Lower leg skin (tissue), 4 donors: ENCODE measurements at regions not wholly inside any gene's neighbourhood (a gene's known extent, or its start where the extent isn't known, plus 50 kb on each side); places are given as distances from the start of the nearest gene placed in this dataset.

Experiments
- DNase-seq, 2 donors: peaks; one replicate each; pipeline ENCODE4 v3.0.0-alpha.2; 2019; ENCODE audit warnings: low spot score in 2 of 2
- H3K4me3 ChIP-seq: fragments of 200-600 bp; sonication (generic); 2 replicates; pipeline ENCODE4 v1.5.1; 2017; ENCODE audit warnings: mild to moderate bottlenecking, low read depth; ENCODE audit not compliant: poor library complexity, severe bottlenecking
- POLR2A ChIP-seq, 2 donors: fragments of 450-650 bp; IDR thresholded peaks; one replicate each; pipeline ENCODE4 v1.6.1; 2016 to 2017; ENCODE audit warnings: antibody characterized with exemption in 2 of 2, mild to moderate bottlenecking in 1 of 2, moderate library complexity in 1 of 2
- WGBS, 2 donors: methylation state at CpG; one replicate each; pipeline ENCODE4 v1.1.5; 2018; 5-methylcytosine and 5-hydroxymethylcytosine counted together
- intact Hi-C: fragments of 100-400 bp; cut with DNase I; formaldehyde crosslinking; loops from one replicate; pipeline ENCODE4 v1.15.0; 2023; ENCODE audit warnings: low total_unique reads
- TF ChIP-seq, protein P1 (sequence below), 3 donors: fragments of 450-650 bp; IDR thresholded peaks; one replicate each; pipeline ENCODE4 v1.5.1; 2016; ENCODE audit warnings: antibody characterized with exemption in 3 of 3, mild to moderate bottlenecking in 3 of 3, moderate library complexity in 2 of 3

DNA sequence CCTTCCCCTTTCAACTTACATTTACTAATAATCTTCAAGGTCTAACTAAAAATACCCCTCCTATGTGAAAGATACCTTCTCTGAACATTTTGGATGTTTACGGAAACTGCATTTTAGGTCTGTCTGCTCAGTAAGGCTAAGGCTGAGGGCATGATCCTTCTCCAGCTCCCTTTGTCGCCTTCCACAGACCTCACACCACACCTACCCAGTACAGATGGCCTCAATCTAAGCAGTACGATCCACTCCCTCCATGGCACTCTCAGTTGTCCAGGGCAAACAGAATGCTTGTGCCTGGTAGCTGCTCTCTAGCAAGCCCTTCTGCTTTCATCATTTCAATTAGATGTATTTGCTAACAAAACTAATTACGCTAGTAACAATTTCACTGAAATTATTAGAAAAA, 178.3 kb downstream of the CNTN3 start:
- WGBS, 2 donors, result 90 to 94% methylated on average over 4 of the region's 4 CpGs
- intact Hi-C loops, result no loop called here
- DNase-seq, result no peak
- no peak overlapping the region for H3K4me3 ChIP-seq
- TF ChIP-seq, protein P1, sequence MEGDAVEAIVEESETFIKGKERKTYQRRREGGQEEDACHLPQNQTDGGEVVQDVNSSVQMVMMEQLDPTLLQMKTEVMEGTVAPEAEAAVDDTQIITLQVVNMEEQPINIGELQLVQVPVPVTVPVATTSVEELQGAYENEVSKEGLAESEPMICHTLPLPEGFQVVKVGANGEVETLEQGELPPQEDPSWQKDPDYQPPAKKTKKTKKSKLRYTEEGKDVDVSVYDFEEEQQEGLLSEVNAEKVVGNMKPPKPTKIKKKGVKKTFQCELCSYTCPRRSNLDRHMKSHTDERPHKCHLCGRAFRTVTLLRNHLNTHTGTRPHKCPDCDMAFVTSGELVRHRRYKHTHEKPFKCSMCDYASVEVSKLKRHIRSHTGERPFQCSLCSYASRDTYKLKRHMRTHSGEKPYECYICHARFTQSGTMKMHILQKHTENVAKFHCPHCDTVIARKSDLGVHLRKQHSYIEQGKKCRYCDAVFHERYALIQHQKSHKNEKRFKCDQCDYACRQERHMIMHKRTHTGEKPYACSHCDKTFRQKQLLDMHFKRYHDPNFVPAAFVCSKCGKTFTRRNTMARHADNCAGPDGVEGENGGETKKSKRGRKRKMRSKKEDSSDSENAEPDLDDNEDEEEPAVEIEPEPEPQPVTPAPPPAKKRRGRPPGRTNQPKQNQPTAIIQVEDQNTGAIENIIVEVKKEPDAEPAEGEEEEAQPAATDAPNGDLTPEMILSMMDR (IDR thresholded peaks at IDR 0.05), result no peak
- no peak for TF ChIP-seq POLR2A (IDR thresholded peaks at IDR 0.05)

DNA sequence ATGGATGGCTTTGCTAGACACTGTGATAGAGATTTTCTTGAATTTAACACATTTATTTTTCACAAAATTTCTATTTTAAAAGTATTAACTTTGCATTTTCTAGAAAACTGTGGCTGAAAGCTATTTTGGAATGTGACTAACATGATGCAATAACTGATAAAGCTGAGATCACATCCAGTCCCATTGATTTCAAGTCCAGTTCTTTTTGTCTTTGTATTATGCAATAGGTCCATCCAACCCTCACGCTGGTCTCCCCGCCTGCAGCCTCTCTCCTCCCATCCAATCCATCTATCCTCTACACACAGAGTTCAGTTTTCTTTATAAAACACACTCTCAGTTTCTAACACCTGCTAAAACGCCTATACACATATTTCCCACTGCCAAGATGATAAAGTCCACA, 178.8 kb downstream of the CNTN3 start:
- WGBS, 2 donors, result 61 to 82% methylated on average over 3 of the region's 3 CpGs
- DNase-seq, result no peak
- no peak for TF ChIP-seq POLR2A (IDR thresholded peaks at IDR 0.05)
- TF ChIP-seq, protein P1 (IDR thresholded peaks at IDR 0.05), result no peak
- H3K4me3 ChIP-seq, result no peak overlapping the region
- intact Hi-C loops, result no loop called here

DNA sequence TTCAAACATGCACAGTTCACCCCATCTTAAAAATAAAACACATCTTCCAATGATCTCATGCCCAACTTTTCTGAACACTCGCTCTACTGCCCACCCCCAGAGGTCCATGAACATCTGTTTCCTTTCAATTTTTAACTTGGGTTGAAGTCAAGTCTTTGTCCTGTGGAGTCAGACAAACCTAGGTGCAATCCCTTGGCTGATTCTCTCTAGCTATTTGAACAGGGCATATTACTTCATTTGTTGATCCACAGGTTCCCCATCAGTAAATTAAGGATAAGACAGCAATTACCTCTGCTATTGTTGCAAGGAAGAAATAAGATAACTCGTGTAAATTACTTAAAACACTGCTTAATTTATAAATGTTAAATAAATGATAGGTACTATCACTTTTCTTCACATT, 180.1 kb downstream of the CNTN3 start:
- H3K4me3 ChIP-seq, result no peak overlapping the region
- TF ChIP-seq, protein P1 (IDR thresholded peaks at IDR 0.05), result no peak
- DNase-seq, result no peak
- 61 to 67% methylated on average over 2 of the region's 2 CpGs for WGBS, 2 donors
- intact Hi-C loops, result no loop called here

DNA sequence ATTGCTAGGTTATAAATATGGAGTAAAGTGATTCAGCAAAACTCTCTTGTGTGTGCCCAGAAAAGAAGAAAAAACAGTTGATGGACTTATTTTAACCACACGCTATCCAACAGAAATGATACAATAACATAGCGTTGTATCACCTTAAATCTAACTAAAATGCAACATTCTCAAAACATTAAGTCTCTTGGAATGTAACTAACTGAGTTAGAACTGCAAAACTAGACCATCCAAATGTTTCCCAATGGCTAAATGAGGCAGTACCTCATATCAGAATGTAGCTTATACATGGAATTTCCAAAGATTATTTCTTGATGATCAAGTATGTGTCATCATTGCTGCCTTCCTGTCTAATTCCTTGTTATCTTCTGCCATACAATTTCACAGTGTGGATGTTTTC, 187.9 kb downstream of the CNTN3 start:
- DNase-seq, result no peak
- TF ChIP-seq POLR2A (IDR thresholded peaks at IDR 0.05), result no peak
- TF ChIP-seq, protein P1 (IDR thresholded peaks at IDR 0.05), result no peak
- no peak overlapping the region for H3K4me3 ChIP-seq
- 89 to 95% methylated on average over 2 of the region's 2 CpGs for WGBS, 2 donors
- intact Hi-C loops, result no loop called here

DNA sequence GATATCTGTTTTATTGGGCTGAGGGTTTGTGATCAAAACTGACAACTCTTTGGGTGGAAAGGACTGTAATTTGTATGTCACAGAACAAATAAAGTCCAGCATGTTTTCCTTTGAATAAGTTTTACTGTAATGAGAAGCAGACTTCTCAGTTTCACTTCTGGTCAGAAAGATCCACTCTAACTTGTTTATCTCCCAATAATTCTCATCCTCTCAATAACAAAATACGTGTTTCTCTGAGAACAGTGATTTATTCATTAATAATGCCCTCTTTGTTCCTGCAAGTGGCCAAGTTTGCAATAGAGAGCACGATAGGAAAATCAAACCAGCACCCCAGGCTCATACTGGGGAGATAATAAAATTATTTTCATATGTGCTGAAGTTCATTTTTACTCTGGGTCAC, 190.6 kb downstream of the CNTN3 start:
- intact Hi-C loops, result no loop called here
- 44 to 45% methylated on average over 2 of the region's 2 CpGs for WGBS, 2 donors
- TF ChIP-seq, protein P1 (IDR thresholded peaks at IDR 0.05), result no peak
- TF ChIP-seq POLR2A (IDR thresholded peaks at IDR 0.05), result no peak

DNA sequence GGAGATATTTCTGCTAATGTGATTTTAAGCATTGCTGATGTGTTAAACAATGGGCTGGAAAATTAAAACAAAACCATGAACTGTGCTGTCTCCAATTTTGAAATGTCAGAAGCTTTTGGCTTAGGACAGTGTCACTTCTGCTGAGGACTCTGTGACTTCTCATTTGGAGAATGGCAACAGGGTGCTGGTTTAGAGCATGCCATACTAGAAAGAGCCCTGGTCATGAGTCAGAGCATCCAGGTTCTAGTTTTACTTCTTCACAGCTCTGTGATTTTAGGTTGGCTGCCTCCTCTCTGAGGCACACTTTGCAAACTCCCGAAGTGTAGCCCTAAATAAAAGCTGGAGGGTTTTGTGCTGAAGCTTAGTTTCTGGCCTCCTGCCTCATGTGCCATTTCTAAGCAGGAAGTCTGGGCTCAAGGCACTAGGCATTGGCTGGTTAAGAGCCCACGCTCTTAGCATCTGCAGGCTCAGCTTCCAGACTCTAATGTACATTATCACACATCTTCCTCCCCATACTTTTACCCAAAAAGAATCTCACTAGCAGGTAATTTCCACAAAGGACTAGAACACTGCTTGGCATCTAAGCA, 193.8 kb downstream of the CNTN3 start:
- H3K4me3 ChIP-seq, result no peak overlapping the region
- TF ChIP-seq POLR2A (IDR thresholded peaks at IDR 0.05), result no peak
- TF ChIP-seq, protein P1 (IDR thresholded peaks at IDR 0.05), result no peak
- DNase-seq, result no peak
- intact Hi-C loops, result no loop called here
- WGBS, 2 donors, result 48 to 56% methylated on average over 2 of the region's 2 CpGs

More for the DNA sequence above, 190.6 kb downstream of the CNTN3 start:
- no peak for DNase-seq
- no peak overlapping the region for H3K4me3 ChIP-seq
